HUES48 (cell line): ENCODE measurements at regions not wholly inside any gene's neighbourhood (a gene's known extent, or its start where the extent isn't known, plus 50 kb on each side); places are given as distances from the start of the nearest gene placed in this dataset.

Experiments
- H3K27ac ChIP-seq: one replicate; pipeline ENCODE4 v1.7.0; 2013; ENCODE audit warnings: low read depth, low read length, inconsistent platforms
- H3K27me3 ChIP-seq: 2 replicates; pipeline ENCODE4 v1.6.1; 2013; ENCODE audit warnings: mild to moderate bottlenecking, low read length; ENCODE audit not compliant: control insufficient read depth, insufficient read depth
- H3K36me3 ChIP-seq: 2 replicates; pipeline ENCODE4 v1.6.1; 2013; ENCODE audit warnings: low read length; ENCODE audit not compliant: control insufficient read depth, insufficient read depth
- H3K4me1 ChIP-seq: 2 replicates; pipeline ENCODE4 v1.6.1; 2013; ENCODE audit warnings: mild to moderate bottlenecking, low read length; ENCODE audit not compliant: control insufficient read depth, insufficient read depth
- H3K4me3 ChIP-seq: 2 replicates; pipeline ENCODE4 v1.5.1; 2013; ENCODE audit warnings: mild to moderate bottlenecking, low read depth, low read length
- H3K9ac ChIP-seq: 2 replicates; pipeline ENCODE4 v1.6.1; 2013; ENCODE audit warnings: mild to moderate bottlenecking, low read depth, low read length, moderate library complexity
- H3K9me3 ChIP-seq: 2 replicates; pipeline ENCODE4 v1.6.1; 2013; ENCODE audit warnings: low read length; ENCODE audit not compliant: control insufficient read depth, insufficient read depth

DNA sequence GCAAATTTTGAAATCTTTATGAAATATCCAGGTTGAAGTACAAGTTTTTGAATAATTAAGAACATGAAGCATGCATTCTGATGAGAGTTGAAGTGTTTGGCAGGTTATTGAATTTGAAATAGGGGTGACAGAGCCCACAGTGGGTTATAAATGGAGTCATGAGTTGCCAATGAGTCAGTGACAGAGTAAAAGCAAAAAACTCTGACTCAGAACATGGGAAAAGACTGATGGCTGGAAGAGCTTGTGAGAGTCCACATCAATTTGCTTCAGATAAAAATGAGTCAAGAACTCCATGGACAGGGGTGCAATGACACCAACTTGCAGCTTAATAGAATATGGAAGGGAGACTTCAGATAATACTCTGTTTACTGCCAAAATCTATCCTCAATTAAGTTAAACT lies 105.3 kb downstream of the SLC6A15 start:
- H3K9ac ChIP-seq, result no peak overlapping the region
- peaks cover 77% of the 10 kb centered on the region for H3K27me3 ChIP-seq
- no peak overlapping the region for H3K4me3 ChIP-seq
- no peaks in the 10 kb centered on the region for H3K9me3 ChIP-seq
- peaks cover 13% of the 10 kb centered on the region for H3K4me1 ChIP-seq
- no peaks in the 10 kb centered on the region for H3K36me3 ChIP-seq
- no peak overlapping the region for H3K27ac ChIP-seq

DNA sequence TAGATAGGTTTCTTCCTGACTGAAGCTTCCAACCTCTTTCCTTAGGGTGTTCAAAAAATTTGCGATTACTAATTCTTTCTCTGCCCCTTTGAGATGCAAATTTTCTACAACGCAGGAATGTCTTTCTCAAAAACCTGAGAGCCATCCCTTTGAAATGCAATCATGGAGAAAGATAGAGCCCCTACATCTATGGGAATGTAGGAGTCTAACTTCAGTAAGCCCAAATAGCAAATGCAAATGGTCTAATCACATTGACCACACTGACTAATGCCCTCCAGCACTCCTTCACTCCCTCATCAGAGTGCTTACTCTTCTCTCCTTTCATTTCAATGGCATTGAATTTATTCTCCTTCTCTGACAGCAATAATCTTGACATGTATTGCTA lies 107.1 kb downstream of the SLC6A15 start:
- peaks cover 90% of the 10 kb centered on the region for H3K27me3 ChIP-seq
- no peak overlapping the region for H3K4me3 ChIP-seq
- H3K9ac ChIP-seq, result no peak overlapping the region
- no peak overlapping the region for H3K27ac ChIP-seq
- H3K4me1 ChIP-seq, result peaks cover 13% of the 10 kb centered on the region
- H3K9me3 ChIP-seq, result no peaks in the 10 kb centered on the region
- H3K36me3 ChIP-seq, result no peaks in the 10 kb centered on the region

DNA sequence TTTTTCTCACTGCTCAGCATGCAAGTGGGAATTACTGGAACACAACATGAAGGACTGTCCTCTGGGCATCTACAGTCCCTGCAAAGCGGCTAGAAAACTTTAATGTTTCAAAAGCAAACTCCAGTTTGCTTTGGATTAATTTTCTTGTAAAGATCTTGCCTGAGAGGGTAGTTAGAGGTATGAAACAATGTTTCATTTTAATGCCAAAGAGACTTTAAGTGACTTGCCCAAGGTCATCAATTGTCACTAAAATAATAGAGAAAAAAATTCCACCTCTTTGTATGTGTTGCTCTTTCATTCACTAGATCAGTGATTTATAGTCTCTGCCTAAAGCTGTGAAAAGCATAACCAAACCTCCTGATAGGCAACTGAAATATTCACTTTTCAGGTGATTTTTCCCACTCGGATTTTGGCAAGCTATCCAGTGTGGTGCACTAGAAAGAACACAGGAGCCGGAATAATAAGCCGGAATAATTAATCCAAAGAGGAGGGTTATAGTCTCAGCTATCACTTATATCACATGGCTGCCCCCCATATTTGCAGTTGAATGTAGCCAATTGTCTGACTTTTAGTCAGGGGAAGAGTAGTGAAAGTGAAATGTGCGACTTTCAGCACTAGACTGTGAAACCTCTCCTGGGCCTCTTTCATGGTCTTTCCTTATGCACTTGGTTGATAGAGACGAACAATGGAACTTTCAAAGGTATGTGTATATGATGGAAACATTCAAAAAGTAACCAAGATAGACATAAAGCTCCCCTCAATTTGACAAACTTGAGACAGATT lies 107.7 kb downstream of the SLC6A15 start:
- Histone ChIP-seq H3K4me3 (no peak overlapping the region), H3K27ac (no peak overlapping the region), H3K9ac (no peak overlapping the region), H3K27me3 (peaks cover 88% of the 10 kb centered on the region), H3K9me3 (no peaks in the 10 kb centered on the region), H3K36me3 (no peaks in the 10 kb centered on the region), H3K4me1 (peaks cover 13% of the 10 kb centered on the region)

DNA sequence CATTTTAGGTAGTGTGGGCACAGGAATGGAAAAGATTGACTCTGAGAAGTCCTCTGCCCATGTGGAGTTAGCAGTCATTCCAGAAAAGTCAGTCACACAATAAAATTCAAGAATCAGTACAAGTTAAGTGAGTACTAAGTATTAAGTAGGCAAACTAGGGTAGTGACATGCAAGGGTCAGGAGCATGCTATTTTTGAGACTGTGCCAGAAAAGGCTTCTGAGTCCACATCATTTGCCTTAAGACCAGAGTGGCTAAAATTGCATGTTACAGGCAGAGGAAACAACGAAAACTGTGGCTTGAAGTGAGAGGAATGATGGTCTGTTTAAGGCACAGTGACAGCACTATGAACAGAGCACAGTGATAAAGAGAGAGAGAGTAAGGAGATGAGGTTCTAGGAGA lies 108.9 kb downstream of the SLC6A15 start:
- Histone ChIP-seq H3K27ac (no peak overlapping the region), H3K4me1 (peaks cover 13% of the 10 kb centered on the region), H3K9me3 (no peaks in the 10 kb centered on the region), H3K9ac (no peak overlapping the region), H3K27me3 (peaks cover 79% of the 10 kb centered on the region), H3K36me3 (no peaks in the 10 kb centered on the region), H3K4me3 (no peak overlapping the region)

DNA sequence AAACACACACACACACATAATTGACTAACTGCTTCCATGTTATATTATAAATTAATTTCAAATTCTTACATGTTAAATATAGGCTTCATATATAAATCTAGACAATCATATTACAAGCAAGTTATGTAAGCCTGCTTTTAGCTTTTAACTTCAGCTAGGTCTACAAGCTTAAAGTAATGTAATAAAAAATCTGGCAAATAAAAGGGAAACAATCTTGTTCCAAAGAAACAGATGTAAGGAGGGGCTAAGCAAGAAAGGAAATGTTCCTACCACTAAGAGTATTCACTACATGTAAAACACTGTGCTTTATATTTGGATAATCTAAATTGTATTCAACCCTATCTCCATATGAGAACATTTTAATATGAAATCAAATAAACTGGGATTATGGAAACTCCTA lies 110.4 kb downstream of the SLC6A15 start:
- peaks cover 66% of the 10 kb centered on the region for H3K27me3 ChIP-seq
- no peak overlapping the region for H3K27ac ChIP-seq
- no peak overlapping the region for H3K4me3 ChIP-seq
- peaks cover 13% of the 10 kb centered on the region for H3K4me1 ChIP-seq
- H3K9me3 ChIP-seq, result no peaks in the 10 kb centered on the region
- no peaks in the 10 kb centered on the region for H3K36me3 ChIP-seq
- H3K9ac ChIP-seq, result no peak overlapping the region

DNA sequence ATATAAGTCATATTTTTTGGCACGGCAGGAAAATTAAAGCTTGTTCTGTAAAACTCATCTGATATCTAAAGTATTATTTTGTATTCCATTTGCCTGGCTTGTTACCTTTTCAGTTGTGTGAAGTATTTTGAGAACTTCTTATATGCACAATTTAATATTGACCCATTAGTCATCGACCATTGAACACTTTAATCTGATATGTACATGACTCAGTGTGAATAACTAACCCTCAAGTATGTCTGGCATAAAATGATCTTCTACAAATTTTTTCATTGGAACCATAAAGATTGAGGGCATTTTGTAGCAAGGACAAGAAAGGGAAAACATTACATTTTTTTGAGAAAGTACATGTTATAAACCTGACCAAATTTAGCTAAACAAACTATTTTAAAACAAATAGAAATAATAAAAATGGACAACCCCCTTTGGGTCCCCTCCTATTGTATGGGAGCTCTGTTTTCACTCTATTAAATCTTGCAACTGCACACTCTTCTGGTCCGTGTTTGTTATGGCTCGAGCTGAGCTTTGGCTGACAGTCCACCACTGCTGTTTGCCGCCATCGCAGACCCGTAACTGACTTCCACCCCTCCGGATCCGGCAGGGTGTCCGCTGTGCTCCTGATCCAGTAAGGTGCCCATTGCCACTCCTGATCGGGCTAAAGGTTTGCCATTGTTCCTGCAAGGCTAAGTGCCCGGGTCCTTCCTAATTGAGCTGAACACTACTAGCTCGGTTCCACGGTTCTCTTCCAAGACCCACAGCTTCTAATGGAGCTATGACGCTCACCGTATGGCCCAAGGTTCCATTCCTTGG lies 118.8 kb downstream of the SLC6A15 start:
- Histone ChIP-seq H3K27me3 (no peaks in the 10 kb centered on the region), H3K9ac (no peak overlapping the region), H3K4me1 (no peaks in the 10 kb centered on the region), H3K4me3 (no peak overlapping the region), H3K36me3 (no peaks in the 10 kb centered on the region), H3K9me3 (no peaks in the 10 kb centered on the region), H3K27ac (no peak overlapping the region)

DNA sequence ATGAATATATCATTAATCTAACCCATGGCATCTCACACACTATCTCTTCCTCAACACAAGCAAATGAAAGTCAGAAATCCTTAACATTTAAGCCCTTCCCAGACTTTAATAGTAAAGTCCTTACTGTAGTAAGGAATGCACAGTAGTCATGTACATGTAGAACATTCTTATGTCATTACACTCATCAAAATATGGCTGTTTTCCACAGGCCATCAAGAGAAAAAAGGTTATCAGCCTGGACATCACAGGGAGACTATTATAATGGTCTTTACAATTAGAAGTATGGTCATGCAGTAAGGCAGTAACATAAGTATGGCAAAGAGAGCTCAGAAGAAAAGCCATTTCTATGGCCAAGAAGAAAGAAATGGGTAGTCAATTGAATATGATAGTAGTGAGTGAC lies 121.2 kb downstream of the SLC6A15 start:
- Histone ChIP-seq H3K4me1 (no peaks in the 10 kb centered on the region), H3K9me3 (no peaks in the 10 kb centered on the region), H3K4me3 (no peak overlapping the region), H3K9ac (no peak overlapping the region), H3K27me3 (no peaks in the 10 kb centered on the region), H3K36me3 (no peaks in the 10 kb centered on the region), H3K27ac (no peak overlapping the region)

DNA sequence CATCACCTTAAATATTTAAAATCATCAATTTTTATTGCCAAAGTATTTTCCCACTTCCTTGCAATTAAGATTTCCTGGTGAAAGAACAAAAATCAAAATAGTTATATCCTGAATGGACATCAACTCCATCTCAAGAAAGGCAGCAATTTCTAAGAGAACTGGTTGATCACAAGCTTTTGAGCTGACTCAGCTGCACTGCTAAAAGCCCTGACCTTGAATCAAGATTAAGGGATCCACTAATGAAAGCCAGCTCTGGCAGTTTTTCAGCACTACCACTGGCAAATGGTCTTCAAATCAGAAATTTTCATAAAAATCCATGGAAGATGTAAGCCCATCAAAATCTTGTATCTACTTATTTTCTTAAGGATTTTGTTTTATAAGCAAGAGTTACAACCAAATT lies 123.4 kb downstream of the SLC6A15 start:
- Histone ChIP-seq H3K36me3 (no peaks in the 10 kb centered on the region), H3K4me1 (no peaks in the 10 kb centered on the region), H3K9ac (no peak overlapping the region), H3K27me3 (no peaks in the 10 kb centered on the region), H3K9me3 (no peaks in the 10 kb centered on the region), H3K27ac (no peak overlapping the region), H3K4me3 (no peak overlapping the region)

DNA sequence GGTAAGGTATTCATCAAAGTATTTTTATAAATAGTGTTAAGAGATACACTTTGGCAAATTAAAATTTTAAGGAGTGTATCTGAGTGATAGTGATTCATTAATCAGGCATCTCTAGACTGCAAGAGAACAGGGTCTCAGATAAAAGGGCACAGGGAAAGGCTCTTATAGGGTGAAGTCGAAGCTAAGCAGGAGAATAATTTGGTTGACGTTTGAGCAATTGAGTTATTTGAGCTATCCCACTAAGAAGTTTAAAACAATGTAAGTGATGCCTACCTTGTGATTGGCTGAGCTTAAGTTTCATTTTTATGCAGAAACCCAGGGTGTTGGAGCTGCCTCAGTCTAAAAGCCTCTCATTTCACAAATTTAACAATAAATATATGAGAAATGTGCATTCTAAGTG lies 125.3 kb downstream of the SLC6A15 start:
- no peak overlapping the region for H3K27ac ChIP-seq

DNA sequence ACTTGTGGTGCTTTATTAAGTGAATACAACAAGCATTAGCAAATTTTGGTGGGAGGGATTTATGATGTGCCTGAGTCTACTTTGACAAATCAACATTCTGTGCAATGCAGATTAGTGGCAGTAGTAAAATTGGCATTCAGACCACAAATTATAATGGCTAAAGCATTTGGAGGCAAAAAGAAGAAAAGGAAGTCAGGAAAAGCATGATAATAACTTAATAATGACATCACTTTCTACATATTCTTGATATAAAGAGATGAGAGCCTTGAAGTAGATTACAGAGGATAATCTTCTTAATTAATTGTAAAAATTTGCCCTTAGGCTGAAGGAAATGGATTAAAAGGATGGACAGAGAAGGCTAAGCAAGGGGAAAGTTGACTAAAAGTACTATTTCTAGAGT lies 126.0 kb downstream of the SLC6A15 start:
- Histone ChIP-seq H3K36me3 (no peaks in the 10 kb centered on the region), H3K27me3 (no peaks in the 10 kb centered on the region)

More for the DNA sequence above, 125.3 kb downstream of the SLC6A15 start:
- no peak overlapping the region for H3K4me3 ChIP-seq
- H3K4me1 ChIP-seq, result no peaks in the 10 kb centered on the region
- no peaks in the 10 kb centered on the region for H3K27me3 ChIP-seq
- no peaks in the 10 kb centered on the region for H3K36me3 ChIP-seq
- H3K9me3 ChIP-seq, result no peaks in the 10 kb centered on the region
- no peak overlapping the region for H3K9ac ChIP-seq

DNA sequence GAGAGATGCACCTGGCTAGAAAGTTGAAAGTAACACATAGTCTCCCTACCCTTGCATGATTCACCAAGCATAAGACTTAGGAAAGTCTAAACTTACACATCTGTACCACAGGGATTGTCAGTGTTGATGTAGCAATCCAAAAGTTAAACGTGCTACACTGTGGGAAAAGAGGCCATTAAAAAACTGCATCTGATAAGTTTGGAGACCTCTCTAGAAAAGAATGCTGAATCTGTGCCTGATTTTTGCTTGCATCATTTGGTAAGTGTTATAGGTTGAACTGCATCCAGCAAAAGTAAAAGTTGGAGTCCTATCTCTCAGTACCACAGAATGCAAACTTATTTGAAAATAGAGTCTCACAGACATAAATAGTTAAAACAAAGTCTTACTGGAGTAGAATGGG lies 126.6 kb downstream of the SLC6A15 start:
- Histone ChIP-seq H3K9ac (no peak overlapping the region), H3K4me3 (no peak overlapping the region), H3K36me3 (no peaks in the 10 kb centered on the region), H3K9me3 (no peaks in the 10 kb centered on the region), H3K4me1 (no peaks in the 10 kb centered on the region), H3K27ac (no peak overlapping the region), H3K27me3 (no peaks in the 10 kb centered on the region)

More for the DNA sequence above, 126.0 kb downstream of the SLC6A15 start:
- Histone ChIP-seq H3K4me3 (no peak overlapping the region), H3K4me1 (no peaks in the 10 kb centered on the region), H3K9me3 (no peaks in the 10 kb centered on the region), H3K27ac (no peak overlapping the region), H3K9ac (no peak overlapping the region)
